Adrenal gland (tissue), 5 donors: ENCODE measurements at regions not wholly inside any gene's neighbourhood (a gene's known extent, or its start where the extent isn't known, plus 50 kb on each side); places are given as distances from the start of the nearest gene placed in this dataset.

ENCODE experiments used
- POLR2A ChIP-seq, 2 donors: fragments of 450-650 bp; IDR thresholded peaks; one replicate each; pipeline ENCODE4 v1.6.1; 2017; ENCODE audit warnings: antibody characterized with exemption in 2 of 2, mild to moderate bottlenecking in 2 of 2, moderate library complexity in 1 of 2
- TF ChIP-seq, protein P1 (sequence below), 6 experiments: fragments of 450-650 bp in 4 of 6; fragments of 200-600 bp in 2 of 6; sonication (generic) in 1 of 6; IDR thresholded peaks; 1 replicate in 5 of 6; 2 replicates in 1 of 6; pipeline versions ENCODE4 v1.5.1 to v1.8.0; 2016 to 2021; ENCODE audit warnings: antibody characterized with exemption in 6 of 6, mild to moderate bottlenecking in 2 of 6, moderate library complexity in 1 of 6
- donor health status: DM: no; HTN: no; CAD: no.

DNA sequence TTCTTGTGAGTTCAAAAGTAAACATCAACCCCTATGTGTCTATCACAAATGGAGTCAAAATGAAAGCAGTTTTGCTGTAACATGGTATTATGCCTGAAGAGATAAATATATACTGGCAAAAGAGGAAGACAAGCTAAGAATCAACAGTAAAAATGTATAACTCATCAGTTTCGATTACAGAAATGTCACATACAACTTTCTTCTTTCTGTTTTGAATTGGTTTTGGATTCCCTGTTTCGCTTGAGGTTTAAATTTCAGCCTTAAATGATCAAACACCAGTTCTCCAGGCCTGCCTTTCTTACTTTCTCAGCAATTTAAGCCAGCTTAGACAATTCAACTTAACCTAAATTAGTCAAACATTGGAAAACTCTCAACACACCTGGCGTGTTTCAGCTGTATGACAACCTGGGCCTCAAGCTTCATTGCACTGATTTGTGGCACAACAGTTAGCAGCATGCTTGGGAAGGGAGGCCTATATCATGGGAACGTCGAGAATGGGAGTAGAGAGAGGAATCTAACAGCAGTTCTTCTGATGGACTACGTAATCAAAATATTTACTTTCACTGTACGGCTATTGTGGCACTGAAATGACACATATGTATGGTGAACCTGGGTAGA is 51.9 kb upstream of the MARCKS start:
- TF ChIP-seq, protein P1, sequence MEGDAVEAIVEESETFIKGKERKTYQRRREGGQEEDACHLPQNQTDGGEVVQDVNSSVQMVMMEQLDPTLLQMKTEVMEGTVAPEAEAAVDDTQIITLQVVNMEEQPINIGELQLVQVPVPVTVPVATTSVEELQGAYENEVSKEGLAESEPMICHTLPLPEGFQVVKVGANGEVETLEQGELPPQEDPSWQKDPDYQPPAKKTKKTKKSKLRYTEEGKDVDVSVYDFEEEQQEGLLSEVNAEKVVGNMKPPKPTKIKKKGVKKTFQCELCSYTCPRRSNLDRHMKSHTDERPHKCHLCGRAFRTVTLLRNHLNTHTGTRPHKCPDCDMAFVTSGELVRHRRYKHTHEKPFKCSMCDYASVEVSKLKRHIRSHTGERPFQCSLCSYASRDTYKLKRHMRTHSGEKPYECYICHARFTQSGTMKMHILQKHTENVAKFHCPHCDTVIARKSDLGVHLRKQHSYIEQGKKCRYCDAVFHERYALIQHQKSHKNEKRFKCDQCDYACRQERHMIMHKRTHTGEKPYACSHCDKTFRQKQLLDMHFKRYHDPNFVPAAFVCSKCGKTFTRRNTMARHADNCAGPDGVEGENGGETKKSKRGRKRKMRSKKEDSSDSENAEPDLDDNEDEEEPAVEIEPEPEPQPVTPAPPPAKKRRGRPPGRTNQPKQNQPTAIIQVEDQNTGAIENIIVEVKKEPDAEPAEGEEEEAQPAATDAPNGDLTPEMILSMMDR (IDR thresholded peaks at IDR 0.05) = no peak
- TF ChIP-seq POLR2A (IDR thresholded peaks at IDR 0.05) = no peak
